Left ventricle myocardium inferior (tissue), 1 donor: ENCODE measurements at regions not wholly inside any gene's neighbourhood (a gene's known extent, or its start where the extent isn't known, plus 50 kb on each side); places are given as distances from the start of the nearest gene placed in this dataset.

Source experiments
- DNase-seq: peaks from one replicate; pipeline ENCODE4 v3.0.0-alpha.2; 2020
- H3K27ac ChIP-seq: fragments of 200-600 bp; replicated peaks from 2 replicates; pipeline ENCODE4 v1.8.0; 2021
- H3K27me3 ChIP-seq: fragments of 200-600 bp; 2 replicates; pipeline ENCODE4 v1.8.0; 2021; ENCODE audit warnings: low read depth
- H3K36me3 ChIP-seq: fragments of 200-600 bp; 2 replicates; pipeline ENCODE4 v1.8.0; 2021
- H3K4me1 ChIP-seq: fragments of 200-600 bp; 2 replicates; pipeline ENCODE4 v1.8.0; 2021
- H3K4me3 ChIP-seq: fragments of 200-600 bp; 2 replicates; pipeline ENCODE4 v1.8.0; 2021; ENCODE audit warnings: mild to moderate bottlenecking, moderate library complexity
- H3K9me3 ChIP-seq: fragments of 200-600 bp; replicated peaks from 2 replicates; pipeline ENCODE4 v1.8.0; 2021
- intact Hi-C: fragments of 100-400 bp; cut with micrococcal nuclease; formaldehyde crosslinking; loops from one replicate; pipeline ENCODE4 v1.11.0; 2022
- TF ChIP-seq, protein P1 (sequence below): fragments of 200-600 bp; IDR thresholded peaks from 2 replicates; pipeline ENCODE4 v1.8.0; 2021; ENCODE audit warnings: antibody characterized with exemption, mild to moderate bottlenecking, borderline replicate concordance
- donor health status: DM: no; HTN: yes; CAD: no; lungs with severe emphysema.

- H3K4me1 ChIP-seq: no peaks in the 10 kb centered on the region
- DNase-seq: no peak
- H3K4me3 ChIP-seq: no peak overlapping the region
- H3K9me3 ChIP-seq: peaks cover 17% of the 10 kb centered on the region
- TF ChIP-seq, protein P1, sequence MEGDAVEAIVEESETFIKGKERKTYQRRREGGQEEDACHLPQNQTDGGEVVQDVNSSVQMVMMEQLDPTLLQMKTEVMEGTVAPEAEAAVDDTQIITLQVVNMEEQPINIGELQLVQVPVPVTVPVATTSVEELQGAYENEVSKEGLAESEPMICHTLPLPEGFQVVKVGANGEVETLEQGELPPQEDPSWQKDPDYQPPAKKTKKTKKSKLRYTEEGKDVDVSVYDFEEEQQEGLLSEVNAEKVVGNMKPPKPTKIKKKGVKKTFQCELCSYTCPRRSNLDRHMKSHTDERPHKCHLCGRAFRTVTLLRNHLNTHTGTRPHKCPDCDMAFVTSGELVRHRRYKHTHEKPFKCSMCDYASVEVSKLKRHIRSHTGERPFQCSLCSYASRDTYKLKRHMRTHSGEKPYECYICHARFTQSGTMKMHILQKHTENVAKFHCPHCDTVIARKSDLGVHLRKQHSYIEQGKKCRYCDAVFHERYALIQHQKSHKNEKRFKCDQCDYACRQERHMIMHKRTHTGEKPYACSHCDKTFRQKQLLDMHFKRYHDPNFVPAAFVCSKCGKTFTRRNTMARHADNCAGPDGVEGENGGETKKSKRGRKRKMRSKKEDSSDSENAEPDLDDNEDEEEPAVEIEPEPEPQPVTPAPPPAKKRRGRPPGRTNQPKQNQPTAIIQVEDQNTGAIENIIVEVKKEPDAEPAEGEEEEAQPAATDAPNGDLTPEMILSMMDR: no peak
- no peak overlapping the region for H3K27ac ChIP-seq
- intact Hi-C loops: no loop called here
- H3K27me3 ChIP-seq: no peaks in the 10 kb centered on the region
- H3K36me3 ChIP-seq: no peaks in the 10 kb centered on the region
Observed at GRCh38 chr3:104816716-104817115, 550.0 kb upstream of the ALCAM start.

DNA sequence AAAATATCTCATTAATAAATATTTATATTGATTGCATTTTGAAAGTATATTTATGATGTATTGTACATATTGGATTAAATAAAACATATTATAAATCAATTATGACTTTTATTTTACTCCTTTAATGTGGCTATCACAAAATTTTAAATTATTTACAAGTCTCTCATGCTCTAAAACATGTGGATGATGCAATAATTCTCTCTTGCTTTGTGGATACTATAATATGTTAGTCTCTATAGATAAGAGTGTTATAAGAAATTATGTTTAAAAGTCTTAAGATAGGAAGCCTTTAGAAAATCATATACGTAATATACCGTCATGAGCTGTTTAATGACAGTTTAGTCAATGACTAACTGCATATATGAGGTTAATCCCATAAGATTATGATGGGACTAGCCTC lies 547.4 kb upstream of the ALCAM start:
- TF ChIP-seq, protein P1: no peak
- Histone ChIP-seq H3K4me1 (no peaks in the 10 kb centered on the region), H3K27me3 (no peaks in the 10 kb centered on the region), H3K9me3 (peaks cover 26% of the 10 kb centered on the region), H3K27ac (no peak overlapping the region), H3K36me3 (no peaks in the 10 kb centered on the region), H3K4me3 (no peak overlapping the region)
- no peak for DNase-seq
- intact Hi-C loops: no loop called here

GRCh38 chr3:104820959-104821358 lies 545.8 kb upstream of the ALCAM start:
- TF ChIP-seq, protein P1: no peak
- H3K27ac ChIP-seq: no peak overlapping the region
- H3K9me3 ChIP-seq: peaks cover 26% of the 10 kb centered on the region
- no peaks in the 10 kb centered on the region for H3K4me1 ChIP-seq
- H3K27me3 ChIP-seq: no peaks in the 10 kb centered on the region
- no peak overlapping the region for H3K4me3 ChIP-seq
- DNase-seq: no peak
- H3K36me3 ChIP-seq: no peaks in the 10 kb centered on the region
- intact Hi-C loops: no loop called here

DNA sequence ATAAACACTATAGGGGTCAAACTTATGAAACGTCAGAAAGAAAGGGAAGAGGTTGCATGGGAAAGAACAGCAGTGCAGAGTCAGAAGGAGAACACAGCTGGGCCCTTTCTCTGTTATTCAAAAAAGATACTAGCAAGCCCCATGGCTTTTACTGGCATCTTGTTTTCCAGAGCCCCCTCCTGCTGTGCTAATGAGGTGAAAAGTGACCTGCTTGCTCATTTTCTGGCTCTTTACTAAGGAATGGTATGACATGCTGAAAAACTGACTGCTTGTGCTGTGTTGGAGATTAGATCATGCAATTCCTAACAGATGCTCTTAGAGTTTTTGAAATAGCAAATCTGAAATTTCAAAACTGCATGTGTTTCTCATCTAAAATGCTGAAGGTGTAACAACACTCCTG lies 541.6 kb upstream of the ALCAM start:
- H3K27me3 ChIP-seq: no peaks in the 10 kb centered on the region
- no peak for DNase-seq
- peaks cover 25% of the 10 kb centered on the region for H3K9me3 ChIP-seq
- no peaks in the 10 kb centered on the region for H3K4me1 ChIP-seq
- TF ChIP-seq, protein P1: no peak
- no peak overlapping the region for H3K4me3 ChIP-seq
- intact Hi-C loops: no loop called here
- H3K36me3 ChIP-seq: no peaks in the 10 kb centered on the region
- H3K27ac ChIP-seq: no peak overlapping the region

DNA sequence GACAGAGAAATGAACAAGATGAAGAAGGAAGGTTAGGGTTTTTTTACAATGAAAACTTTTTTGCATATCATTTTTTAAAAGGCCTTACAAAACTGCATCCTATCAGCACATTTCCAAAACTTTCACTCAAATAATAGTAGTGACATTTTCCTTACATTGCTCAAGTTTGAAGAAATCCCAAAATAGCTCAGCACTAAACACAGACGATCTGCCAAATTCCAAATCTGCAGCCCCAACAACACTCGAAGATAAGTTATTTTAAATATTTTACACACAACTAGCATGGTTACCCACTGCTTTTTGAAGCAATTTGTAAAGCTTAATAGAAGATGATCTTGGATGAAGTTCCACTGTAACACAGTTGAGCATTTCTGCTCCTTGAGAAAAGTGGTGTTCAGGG lies 535.6 kb upstream of the ALCAM start:
- DNase-seq: no peak
- Histone ChIP-seq H3K9me3 (no peaks in the 10 kb centered on the region), H3K27me3 (no peaks in the 10 kb centered on the region), H3K4me3 (no peak overlapping the region), H3K27ac (no peak overlapping the region), H3K4me1 (no peaks in the 10 kb centered on the region), H3K36me3 (no peaks in the 10 kb centered on the region)
- TF ChIP-seq, protein P1: no peak
- intact Hi-C loops: no loop called here

- H3K9me3 ChIP-seq: no peaks in the 10 kb centered on the region
- H3K27ac ChIP-seq: no peak overlapping the region
- no peaks in the 10 kb centered on the region for H3K4me1 ChIP-seq
- TF ChIP-seq, protein P1: no peak
- H3K36me3 ChIP-seq: no peaks in the 10 kb centered on the region
- DNase-seq: no peak
- no peak overlapping the region for H3K4me3 ChIP-seq
- intact Hi-C loops: no loop called here
- H3K27me3 ChIP-seq: no peaks in the 10 kb centered on the region
Observed at GRCh38 chr3:104832530-104832929, 534.2 kb upstream of the ALCAM start.
